ENCODE measurements at regions not wholly inside any gene's neighbourhood (a gene's known extent, or its start where the extent isn't known, plus 50 kb on each side); places are given as distances from the start of the nearest gene placed in this dataset.

- no peak for DNase-seq (ENCODE audit: low spot score)
Observed at GRCh38 chr14:96931751-96932150, 134.6 kb downstream of the VRK1 start.

GRCh38 chr14:96934638-96935330 lies 137.6 kb downstream of the VRK1 start:
- no peak for DNase-seq (ENCODE audit: low spot score)

- DNase-seq (ENCODE audit: low spot score), result no peak
Observed at GRCh38 chr14:96938946-96939345, 141.8 kb downstream of the VRK1 start.

- no peak for DNase-seq (ENCODE audit: low spot score)
Observed at GRCh38 chr14:96940009-96940408, 142.8 kb downstream of the VRK1 start.

DNA sequence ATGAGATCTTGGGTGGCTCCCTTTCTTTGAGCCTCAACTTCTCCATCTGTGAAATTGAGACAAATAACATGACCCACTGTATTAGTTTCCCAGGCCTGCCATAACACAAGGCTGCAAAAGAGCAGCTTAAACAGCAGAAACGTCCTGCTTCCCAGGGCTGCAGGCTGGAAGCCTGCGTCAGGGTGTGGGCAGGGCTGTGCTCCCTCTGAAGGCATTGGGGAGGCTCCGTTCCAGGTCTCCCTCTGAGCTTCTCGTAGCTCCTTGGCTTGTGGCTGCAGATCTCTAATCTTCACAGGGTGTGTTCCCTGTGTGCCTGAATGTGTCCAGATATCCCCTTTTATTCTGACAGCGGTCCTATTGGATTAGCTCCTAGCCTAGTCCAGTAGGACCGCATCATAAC lies 147.1 kb downstream of the VRK1 start:
- DNase-seq (ENCODE audit: low spot score), result no peak

- DNase-seq (ENCODE audit: low spot score), result no peak
Observed at GRCh38 chr14:96945721-96946120, 148.5 kb downstream of the VRK1 start.

- DNase-seq (ENCODE audit: low spot score), result no peak
Observed at GRCh38 chr14:96949594-96949993, 152.4 kb downstream of the VRK1 start.

DNA sequence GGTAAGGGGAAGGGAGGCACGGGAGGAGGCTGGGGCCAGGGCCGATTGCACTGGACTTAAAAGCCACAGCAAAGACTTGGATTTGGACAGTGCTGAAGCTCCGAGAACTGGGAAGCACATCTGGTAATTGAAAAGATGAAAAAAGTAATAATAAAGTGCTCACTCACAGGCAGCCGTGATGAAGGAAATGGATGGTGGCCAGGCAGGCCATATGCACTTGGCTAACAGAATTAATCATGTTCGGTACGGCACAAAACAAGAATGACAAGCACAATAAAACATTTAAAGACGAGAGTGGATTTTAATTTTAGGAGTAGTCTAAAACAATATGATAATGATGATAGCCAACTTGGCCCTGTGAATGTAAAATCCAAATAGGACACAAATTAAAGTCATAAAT lies 154.3 kb downstream of the VRK1 start:
- no peak for DNase-seq (ENCODE audit: low spot score)

- DNase-seq (ENCODE audit: low spot score), result no peak
Observed at GRCh38 chr14:96953087-96953874, 156.1 kb downstream of the VRK1 start.

DNA sequence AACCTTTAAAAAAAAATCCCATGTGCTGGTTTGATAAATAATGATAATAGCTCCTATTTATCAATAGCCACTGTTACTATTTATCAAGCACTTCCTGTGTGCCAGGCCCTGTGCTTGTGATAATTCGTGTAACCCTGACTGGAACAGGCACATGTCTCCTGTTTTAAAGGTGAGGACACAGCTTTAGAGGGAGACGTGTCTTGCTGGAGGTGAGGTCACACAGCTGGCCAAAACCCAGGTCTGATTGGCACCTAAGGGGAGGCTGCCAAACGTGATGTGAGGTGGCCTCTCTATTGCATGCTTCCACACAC lies 156.6 kb downstream of the VRK1 start:
- DNase-seq (ENCODE audit: low spot score), result no peak

- no peak for DNase-seq (ENCODE audit: low spot score)
Observed at GRCh38 chr14:96956464-96957239, 159.5 kb downstream of the VRK1 start.

DNA sequence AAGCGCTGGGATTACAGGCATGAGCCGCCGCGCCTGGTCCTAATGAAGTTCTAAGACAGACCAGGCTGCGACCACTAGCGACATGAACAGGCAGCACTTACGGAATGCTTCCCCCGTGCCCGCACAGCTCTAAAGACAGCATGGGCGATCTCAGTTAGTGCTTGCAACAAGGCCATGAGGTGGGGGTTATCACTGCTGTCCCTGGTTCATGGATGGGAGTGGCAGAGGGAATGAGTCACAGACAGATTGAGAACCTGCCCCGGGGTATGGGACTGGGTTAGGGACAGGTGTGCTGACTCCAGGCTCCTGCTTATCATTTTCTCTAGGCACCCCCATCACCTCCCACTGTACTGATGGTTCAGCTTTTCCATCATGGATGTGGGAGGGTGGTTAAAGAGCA lies 160.9 kb downstream of the VRK1 start:
- DNase-seq (ENCODE audit: low spot score), result no peak

GRCh38 chr14:96959992-96960391 lies 162.8 kb downstream of the VRK1 start:
- DNase-seq (ENCODE audit: low spot score), result no peak

GRCh38 chr14:96960598-96961116 lies 163.5 kb downstream of the VRK1 start:
- no peak for DNase-seq (ENCODE audit: low spot score)

GRCh38 chr14:96961895-96962294 lies 164.7 kb downstream of the VRK1 start:
- no peak for DNase-seq (ENCODE audit: low spot score)

GRCh38 chr14:96962337-96962736 lies 165.2 kb downstream of the VRK1 start:
- no peak for DNase-seq (ENCODE audit: low spot score)

GRCh38 chr14:96964726-96965415 lies 167.7 kb downstream of the VRK1 start:
- DNase-seq (ENCODE audit: low spot score), result no peak

- DNase-seq (ENCODE audit: low spot score), result no peak
Observed at GRCh38 chr14:96965885-96966595, 168.9 kb downstream of the VRK1 start.

GRCh38 chr14:96975116-96975515 lies 177.9 kb downstream of the VRK1 start:
- no peak for DNase-seq (ENCODE audit: low spot score)

- DNase-seq (ENCODE audit: low spot score), result no peak
Observed at GRCh38 chr14:96978525-96979272, 181.5 kb downstream of the VRK1 start.

DNA sequence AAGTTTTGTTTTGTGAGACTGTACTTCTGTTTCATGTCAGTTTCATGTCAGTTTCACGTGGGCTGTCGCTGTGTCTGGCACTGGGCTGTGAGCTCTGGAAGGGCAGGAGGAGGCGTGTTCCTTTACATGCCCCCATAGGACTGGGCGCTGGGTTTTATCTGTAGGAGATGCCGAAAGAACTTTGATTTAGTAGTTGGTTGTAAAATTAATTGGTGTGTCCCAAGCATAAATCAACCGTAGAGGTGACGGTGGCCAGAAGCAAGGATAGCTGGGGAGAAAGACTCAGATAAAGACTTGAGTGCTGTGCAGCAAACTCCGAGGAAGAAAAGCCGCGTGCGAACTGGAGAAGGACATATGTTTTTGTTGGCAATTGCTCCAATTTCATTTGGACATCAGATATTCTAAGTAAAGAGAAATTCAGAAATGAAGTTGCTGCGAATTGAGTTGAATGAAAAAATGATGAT lies 182.5 kb downstream of the VRK1 start:
- no peak for DNase-seq (ENCODE audit: low spot score)

Measured in left forelimb (tissue), 1 donor.